BLaER1 (cell line): ENCODE measurements at regions not wholly inside any gene's neighbourhood (a gene's known extent, or its start where the extent isn't known, plus 50 kb on each side); places are given as distances from the start of the nearest gene placed in this dataset.

ENCODE experiments used
- H3K27ac ChIP-seq: shearing (Covaris generic); formaldehyde crosslinking; 2 replicates; pipeline ENCODE4 v1.8.1; 2022
- H3K27me3 ChIP-seq: shearing (Covaris generic); formaldehyde crosslinking; 2 replicates; pipeline ENCODE4 v1.8.1; 2022
- H3K36me3 ChIP-seq: shearing (Covaris generic); formaldehyde crosslinking; 2 replicates; pipeline ENCODE4 v1.8.1; 2022
- H3K4me1 ChIP-seq: shearing (Covaris generic); formaldehyde crosslinking; 2 replicates; pipeline ENCODE4 v1.8.1; 2022
- H3K4me2 ChIP-seq: shearing (Covaris generic); formaldehyde crosslinking; 2 replicates; pipeline ENCODE4 v1.8.1; 2022
- H3K4me3 ChIP-seq: shearing (Covaris generic); formaldehyde crosslinking; 2 replicates; pipeline ENCODE4 v1.8.1; 2022
- H3K9ac ChIP-seq: shearing (Covaris generic); formaldehyde crosslinking; 2 replicates; pipeline ENCODE4 v1.8.1; 2022
- H3K9me3 ChIP-seq: shearing (Covaris generic); formaldehyde crosslinking; 2 replicates; pipeline ENCODE4 v1.8.1; 2022
- H4K20me1 ChIP-seq: shearing (Covaris generic); formaldehyde crosslinking; 2 replicates; pipeline ENCODE4 v1.8.1; 2022
- Cebpa-rat ChIP-seq: shearing (Covaris generic); IDR thresholded peaks from 2 replicates; pipeline ENCODE4 v1.8.1; 2022

- H3K9ac ChIP-seq = no peak overlapping the region
- no peaks in the 10 kb centered on the region for H3K36me3 ChIP-seq
- no peaks in the 10 kb centered on the region for H4K20me1 ChIP-seq
- no peak overlapping the region for H3K4me2 ChIP-seq
- TF ChIP-seq Cebpa-rat = no peak
- H3K27me3 ChIP-seq = no peaks in the 10 kb centered on the region
- H3K4me1 ChIP-seq = no peaks in the 10 kb centered on the region
- no peak overlapping the region for H3K4me3 ChIP-seq
- H3K9me3 ChIP-seq = no peaks in the 10 kb centered on the region
- no peak overlapping the region for H3K27ac ChIP-seq
Observed at GRCh38 chr4:33369446-33369845, 2649.3 kb downstream of the PCDH7 start.

DNA sequence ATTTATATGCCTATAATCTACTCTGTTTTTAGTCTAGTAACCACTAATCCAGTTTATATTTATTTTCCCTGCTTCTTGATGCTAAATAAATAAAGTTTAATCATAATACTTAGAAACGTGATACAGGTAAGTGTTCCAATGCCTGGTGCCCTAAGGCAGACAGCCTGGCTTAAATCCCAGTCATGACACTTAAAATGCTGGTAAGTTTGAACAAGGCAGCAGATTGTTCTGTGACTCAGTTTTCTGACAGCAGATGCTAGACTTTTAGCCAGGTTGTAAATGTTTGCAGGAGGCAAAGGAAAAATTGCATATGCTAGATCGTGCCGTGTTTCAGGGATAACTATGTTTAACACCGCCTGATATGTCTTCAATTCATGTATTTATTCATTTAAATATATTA is 2661.6 kb downstream of the PCDH7 start:
- Histone ChIP-seq H3K9ac (no peak overlapping the region), H3K36me3 (no peaks in the 10 kb centered on the region)
- TF ChIP-seq Cebpa-rat = no peak

DNA sequence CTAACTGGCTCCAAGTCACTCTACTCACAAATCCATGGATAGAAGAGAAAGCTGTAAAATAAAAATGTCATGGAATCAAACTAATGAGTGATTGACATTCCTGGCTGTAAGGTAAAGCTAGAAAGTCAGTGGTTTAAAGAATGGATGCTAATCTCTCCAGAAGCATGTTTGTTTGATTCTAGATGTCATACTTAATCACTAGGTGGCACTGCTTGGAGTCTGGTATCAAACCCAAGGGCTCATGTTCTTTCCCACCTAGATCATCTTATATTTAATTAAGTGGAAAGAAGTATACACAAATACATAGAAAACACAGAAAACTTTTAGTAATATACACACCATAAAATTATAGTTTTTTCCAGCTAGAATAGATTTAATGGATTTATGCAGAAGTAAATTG is 2666.6 kb downstream of the PCDH7 start:
- Histone ChIP-seq H4K20me1 (no peaks in the 10 kb centered on the region), H3K9ac (no peak overlapping the region), H3K27me3 (no peaks in the 10 kb centered on the region), H3K36me3 (no peaks in the 10 kb centered on the region), H3K4me3 (no peak overlapping the region), H3K4me2 (no peak overlapping the region), H3K27ac (no peak overlapping the region), H3K4me1 (peaks cover 3% of the 10 kb centered on the region; the same call in 1 of the 2 replicates), H3K9me3 (peaks cover 7% of the 10 kb centered on the region)
- no peak for TF ChIP-seq Cebpa-rat

More for the DNA sequence above, 2661.6 kb downstream of the PCDH7 start:
- no peak overlapping the region for H3K4me3 ChIP-seq
- H3K4me2 ChIP-seq = no peak overlapping the region
- no peaks in the 10 kb centered on the region for H4K20me1 ChIP-seq
- H3K4me1 ChIP-seq = no peaks in the 10 kb centered on the region
- H3K27ac ChIP-seq = no peak overlapping the region
- no peaks in the 10 kb centered on the region for H3K27me3 ChIP-seq
- peaks cover 7% of the 10 kb centered on the region for H3K9me3 ChIP-seq

DNA sequence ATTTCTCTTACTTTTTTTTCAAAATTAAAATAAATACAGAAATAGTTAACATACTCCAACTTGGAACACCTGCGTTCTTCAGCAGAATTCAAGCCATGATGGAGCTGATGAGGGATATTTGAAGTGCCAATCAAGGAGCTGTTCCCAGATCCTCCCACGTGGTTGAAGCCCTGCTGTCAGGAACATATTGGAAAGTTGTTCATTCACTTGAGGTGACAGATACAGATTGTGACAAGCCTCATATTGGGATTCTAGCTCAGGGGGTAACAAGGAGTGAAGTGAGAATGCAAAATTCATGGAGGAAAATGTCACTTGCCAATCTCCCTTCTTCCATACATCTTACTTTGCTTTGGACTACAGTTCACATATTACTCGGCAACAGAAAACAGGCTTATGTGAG is 2670.8 kb downstream of the PCDH7 start:
- no peak overlapping the region for H3K4me2 ChIP-seq
- H3K4me1 ChIP-seq = peaks cover 3% of the 10 kb centered on the region; the same call in 1 of the 2 replicates
- H3K9me3 ChIP-seq = no peaks in the 10 kb centered on the region
- H3K36me3 ChIP-seq = no peaks in the 10 kb centered on the region
- TF ChIP-seq Cebpa-rat = no peak
- H3K9ac ChIP-seq = no peak overlapping the region
- H3K4me3 ChIP-seq = no peak overlapping the region
- H3K27me3 ChIP-seq = no peaks in the 10 kb centered on the region
- H4K20me1 ChIP-seq = no peaks in the 10 kb centered on the region
- no peak overlapping the region for H3K27ac ChIP-seq

DNA sequence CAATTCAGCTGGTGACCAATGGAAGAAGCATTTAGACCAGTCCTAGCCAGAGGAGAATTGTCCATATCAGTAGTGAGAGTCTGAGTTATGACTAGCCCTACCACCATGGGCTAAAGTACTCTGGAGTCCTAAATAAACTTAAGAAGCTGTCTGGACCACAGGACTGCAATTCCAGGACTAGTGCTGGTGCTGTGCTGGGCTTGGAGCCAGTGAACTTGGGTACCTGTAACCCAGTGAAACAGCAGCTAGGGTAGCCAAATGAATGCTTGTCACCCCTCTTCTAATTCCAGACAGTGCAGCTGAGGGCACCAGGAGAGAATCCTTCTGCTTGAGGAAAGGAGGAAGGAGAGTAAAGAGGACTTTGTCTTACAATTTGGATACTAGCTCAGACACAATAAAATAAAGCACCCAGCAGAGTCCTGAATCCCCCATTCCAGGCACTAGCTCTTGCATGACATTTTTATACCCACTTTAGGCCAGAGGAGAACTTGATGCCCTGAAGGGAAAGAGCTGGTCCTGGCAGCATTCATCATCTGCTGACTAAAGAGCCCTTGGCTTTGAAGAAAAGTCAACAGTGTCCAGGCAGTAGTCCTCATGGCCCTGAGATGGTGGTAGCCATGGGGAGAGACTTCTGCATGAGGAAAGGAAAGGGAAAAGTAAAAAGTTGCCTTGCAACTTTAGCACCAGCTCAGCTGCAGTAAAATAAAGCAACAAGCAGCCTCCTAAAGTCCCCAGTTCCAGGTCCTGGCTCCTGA is 2675.7 kb downstream of the PCDH7 start:
- H3K27me3 ChIP-seq = no peaks in the 10 kb centered on the region
- H3K27ac ChIP-seq = no peak overlapping the region
- no peaks in the 10 kb centered on the region for H3K9me3 ChIP-seq
- no peaks in the 10 kb centered on the region for H3K4me1 ChIP-seq
- no peak overlapping the region for H3K4me2 ChIP-seq
- no peak overlapping the region for H3K4me3 ChIP-seq
- no peaks in the 10 kb centered on the region for H3K36me3 ChIP-seq
- H4K20me1 ChIP-seq = no peaks in the 10 kb centered on the region
- H3K9ac ChIP-seq = no peak overlapping the region
- TF ChIP-seq Cebpa-rat = no peak

DNA sequence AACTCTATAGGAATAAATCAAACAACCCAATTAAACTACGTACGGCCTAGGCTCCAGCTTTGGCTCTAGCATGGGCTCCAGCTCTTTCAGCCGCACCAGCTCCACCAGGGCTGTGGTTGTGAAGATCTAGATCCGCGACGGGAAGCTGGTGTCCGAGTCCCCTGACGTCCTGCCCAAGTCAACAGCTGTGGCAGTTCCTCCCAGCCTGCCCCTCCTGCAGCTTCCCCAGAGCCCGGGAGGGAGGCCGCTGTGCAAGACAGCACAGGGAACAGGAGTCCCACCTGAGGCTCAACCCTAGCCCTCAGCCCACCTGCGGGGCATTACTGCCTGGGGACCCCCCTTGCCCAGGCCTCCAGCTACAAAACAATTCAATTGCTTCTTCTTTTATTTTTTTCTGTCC is 2680.3 kb downstream of the PCDH7 start:
- H4K20me1 ChIP-seq = no peaks in the 10 kb centered on the region
- H3K4me1 ChIP-seq = no peaks in the 10 kb centered on the region
- H3K4me3 ChIP-seq = no peak overlapping the region
- no peak overlapping the region for H3K9ac ChIP-seq
- H3K27ac ChIP-seq = no peak overlapping the region
- H3K27me3 ChIP-seq = no peaks in the 10 kb centered on the region
- no peak overlapping the region for H3K4me2 ChIP-seq
- no peaks in the 10 kb centered on the region for H3K9me3 ChIP-seq
- no peaks in the 10 kb centered on the region for H3K36me3 ChIP-seq
- TF ChIP-seq Cebpa-rat = no peak

- no peak for TF ChIP-seq Cebpa-rat
- H4K20me1 ChIP-seq = no peaks in the 10 kb centered on the region
- no peak overlapping the region for H3K4me3 ChIP-seq
- H3K9ac ChIP-seq = no peak overlapping the region
- no peaks in the 10 kb centered on the region for H3K4me1 ChIP-seq
- no peaks in the 10 kb centered on the region for H3K36me3 ChIP-seq
- no peak overlapping the region for H3K4me2 ChIP-seq
- no peaks in the 10 kb centered on the region for H3K27me3 ChIP-seq
- no peaks in the 10 kb centered on the region for H3K9me3 ChIP-seq
- H3K27ac ChIP-seq = no peak overlapping the region
Observed at GRCh38 chr4:33407496-33407895, 2687.3 kb downstream of the PCDH7 start.

DNA sequence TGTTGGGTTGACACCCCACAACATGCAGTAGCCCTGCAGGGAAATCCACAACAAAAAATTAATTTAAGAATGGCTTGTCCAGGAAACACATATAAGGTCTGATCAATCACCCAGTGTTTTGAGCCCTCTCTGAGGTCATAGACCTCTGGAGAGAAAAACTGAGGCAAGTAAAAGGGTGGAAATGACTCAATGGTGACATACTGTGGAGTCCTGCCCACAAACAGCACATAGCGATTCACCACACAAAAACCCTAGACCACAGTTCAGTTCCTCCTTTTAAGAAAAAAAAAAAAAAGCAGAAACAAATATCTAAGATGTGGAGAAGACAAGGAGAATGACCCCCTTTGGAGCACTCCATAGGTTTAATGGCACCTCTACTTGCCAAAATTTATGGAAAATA is 2691.0 kb downstream of the PCDH7 start:
- no peaks in the 10 kb centered on the region for H3K36me3 ChIP-seq
- no peak overlapping the region for H3K9ac ChIP-seq
- no peaks in the 10 kb centered on the region for H3K27me3 ChIP-seq
- H3K27ac ChIP-seq = no peak overlapping the region
- no peaks in the 10 kb centered on the region for H3K4me1 ChIP-seq
- H4K20me1 ChIP-seq = no peaks in the 10 kb centered on the region
- H3K4me2 ChIP-seq = no peak overlapping the region
- no peak for TF ChIP-seq Cebpa-rat
- no peak overlapping the region for H3K4me3 ChIP-seq
- peaks cover 5% of the 10 kb centered on the region; the same call in 1 of the 2 replicates for H3K9me3 ChIP-seq

- no peak overlapping the region for H3K9ac ChIP-seq
- H3K27ac ChIP-seq = no peak overlapping the region
- H3K4me2 ChIP-seq = no peak overlapping the region
- H3K36me3 ChIP-seq = no peaks in the 10 kb centered on the region
- no peak for TF ChIP-seq Cebpa-rat
- no peaks in the 10 kb centered on the region for H3K9me3 ChIP-seq
- no peaks in the 10 kb centered on the region for H4K20me1 ChIP-seq
- no peak overlapping the region for H3K4me3 ChIP-seq
- no peaks in the 10 kb centered on the region for H3K27me3 ChIP-seq
- H3K4me1 ChIP-seq = no peaks in the 10 kb centered on the region
Observed at GRCh38 chr4:33421887-33422286, 2701.7 kb downstream of the PCDH7 start.

DNA sequence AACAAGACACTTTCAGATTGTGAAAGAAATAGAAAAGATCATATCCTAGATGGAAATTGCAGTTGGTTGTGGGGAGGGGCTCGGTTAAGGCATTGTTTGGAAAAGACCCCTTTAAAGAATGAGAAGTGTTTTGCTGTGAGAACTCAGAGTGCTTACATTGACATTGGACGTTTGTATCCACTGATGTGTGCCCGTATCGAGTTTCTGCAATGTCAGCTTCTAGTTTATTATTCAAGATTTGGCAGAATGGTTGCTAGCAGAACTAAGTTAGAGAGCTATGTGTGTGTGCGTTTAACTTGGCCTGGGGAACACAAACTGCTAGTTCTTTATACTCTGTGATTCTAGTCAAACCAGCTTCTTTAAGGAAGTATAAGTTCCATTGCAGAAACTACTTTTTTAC is 2702.5 kb downstream of the PCDH7 start:
- H3K9ac ChIP-seq = no peak overlapping the region
- H3K4me2 ChIP-seq = no peak overlapping the region
- H3K36me3 ChIP-seq = no peaks in the 10 kb centered on the region
- no peak overlapping the region for H3K27ac ChIP-seq
- no peaks in the 10 kb centered on the region for H4K20me1 ChIP-seq
- no peaks in the 10 kb centered on the region for H3K4me1 ChIP-seq
- no peaks in the 10 kb centered on the region for H3K27me3 ChIP-seq
- TF ChIP-seq Cebpa-rat = no peak
- no peaks in the 10 kb centered on the region for H3K9me3 ChIP-seq
- no peak overlapping the region for H3K4me3 ChIP-seq

DNA sequence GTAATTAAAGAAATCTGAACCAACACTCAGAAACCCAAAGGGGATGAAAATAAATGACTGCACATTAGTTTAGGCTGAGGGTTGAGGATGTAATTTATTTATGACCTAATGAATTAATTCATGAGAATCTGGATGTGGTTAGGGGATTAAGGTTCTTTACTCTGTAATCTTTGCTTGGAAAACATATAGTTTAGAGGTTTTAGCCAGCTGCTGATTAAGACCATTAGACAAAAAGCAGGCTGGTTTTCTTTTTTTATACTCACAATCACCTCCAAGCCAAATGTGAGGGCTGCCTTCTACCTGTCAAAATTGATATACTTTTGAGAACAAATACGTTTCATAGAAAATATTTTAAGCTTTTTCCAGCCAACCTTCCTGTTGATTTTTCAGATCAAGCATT is 2705.8 kb downstream of the PCDH7 start:
- Histone ChIP-seq H3K4me2 (no peak overlapping the region), H3K4me3 (no peak overlapping the region), H3K4me1 (no peaks in the 10 kb centered on the region), H3K27me3 (no peaks in the 10 kb centered on the region), H3K9me3 (no peaks in the 10 kb centered on the region), H3K27ac (no peak overlapping the region), H3K36me3 (no peaks in the 10 kb centered on the region), H4K20me1 (no peaks in the 10 kb centered on the region), H3K9ac (no peak overlapping the region)
- no peak for TF ChIP-seq Cebpa-rat
